ENCODE measurements at regions not wholly inside any gene's neighbourhood (a gene's known extent, or its start where the extent isn't known, plus 50 kb on each side); places are given as distances from the start of the nearest gene placed in this dataset.

- DNase-seq (ENCODE audit: low spot score): no peak
These were observed 117.9 kb upstream of the TNRC6C start for GRCh38 chr17:77840513-77841165.

GRCh38 chr17:77841742-77842527, 116.6 kb upstream of the TNRC6C start:
- DNase-seq (ENCODE audit: low spot score): no peak

GRCh38 chr17:77842528-77843147, 115.9 kb upstream of the TNRC6C start:
- DNase-seq (ENCODE audit: low spot score): peak; percentile 59

GRCh38 chr17:77843255-77843895, 115.1 kb upstream of the TNRC6C start:
- peak; percentile 65 for DNase-seq (ENCODE audit: low spot score)

- DNase-seq (ENCODE audit: low spot score): no peak
These were observed 114.6 kb upstream of the TNRC6C start for GRCh38 chr17:77843896-77844295.

GRCh38 chr17:77844681-77845080, 113.8 kb upstream of the TNRC6C start:
- DNase-seq (ENCODE audit: low spot score): no peak

- no peak for DNase-seq (ENCODE audit: low spot score)
These were observed 112.8 kb upstream of the TNRC6C start for GRCh38 chr17:77845541-77846225.

GRCh38 chr17:77846531-77847085, 111.9 kb upstream of the TNRC6C start:
- no peak for DNase-seq (ENCODE audit: low spot score)

GRCh38 chr17:77847221-77848085, 111.0 kb upstream of the TNRC6C start:
- DNase-seq (ENCODE audit: low spot score): no peak

- no peak for DNase-seq (ENCODE audit: low spot score)
These were observed 110.2 kb upstream of the TNRC6C start for GRCh38 chr17:77848257-77848656.

GRCh38 chr17:77849239-77849638, 109.3 kb upstream of the TNRC6C start:
- no peak for DNase-seq (ENCODE audit: low spot score)

- no peak for DNase-seq (ENCODE audit: low spot score)
These were observed 106.6 kb upstream of the TNRC6C start for GRCh38 chr17:77851921-77852320.

- DNase-seq (ENCODE audit: low spot score): no peak
These were observed 105.8 kb upstream of the TNRC6C start for GRCh38 chr17:77852731-77853130.

- DNase-seq (ENCODE audit: low spot score): no peak
These were observed 105.1 kb upstream of the TNRC6C start for GRCh38 chr17:77853191-77853977.

- no peak for DNase-seq (ENCODE audit: low spot score)
These were observed 104.3 kb upstream of the TNRC6C start for GRCh38 chr17:77854083-77854758.

- no peak for DNase-seq (ENCODE audit: low spot score)
These were observed 103.5 kb upstream of the TNRC6C start for GRCh38 chr17:77854759-77855745.

GRCh38 chr17:77856551-77857305, 101.8 kb upstream of the TNRC6C start:
- no peak for DNase-seq (ENCODE audit: low spot score)

- no peak for DNase-seq (ENCODE audit: low spot score)
These were observed 101.3 kb upstream of the TNRC6C start for GRCh38 chr17:77857306-77857555.

All from AG20443 (cell line).